ENCODE measurements at regions not wholly inside any gene's neighbourhood (a gene's known extent, or its start where the extent isn't known, plus 50 kb on each side); places are given as distances from the start of the nearest gene placed in this dataset.

- TF ChIP-seq CTCF (IDR thresholded peaks at IDR 0.05; ENCODE audit: borderline replicate concordance, extremely low read depth, low read length, poor library complexity, severe bottlenecking) (no peak), EZH2 (IDR thresholded peaks at IDR 0.05; ENCODE audit: borderline replicate concordance, low read depth, low read length, severe bottlenecking) (no peak)
Observed at GRCh38 chr1:10911490-10912166, 100.8 kb upstream of the TARDBP start.

Data from DND-41 (cell line).